HEK293 (cell line): ENCODE measurements at regions not wholly inside any gene's neighbourhood (a gene's known extent, or its start where the extent isn't known, plus 50 kb on each side); places are given as distances from the start of the nearest gene placed in this dataset.

Source experiments
- BCL11A ChIP-seq: fragments of 450-650 bp; formaldehyde crosslinking; IDR thresholded peaks from 2 replicates; pipeline ENCODE4 v1.5.1; 2016; ENCODE audit warnings: low read depth, missing biosample characterization, missing genetic modification characterization
- BCL6B ChIP-seq: fragments of 450-650 bp; formaldehyde crosslinking; IDR thresholded peaks from 2 replicates; pipeline ENCODE4 v1.5.1; 2017; ENCODE audit warnings: missing biosample characterization, missing genetic modification characterization
- GLIS1 ChIP-seq: fragments of 450-650 bp; formaldehyde crosslinking; IDR thresholded peaks from 2 replicates; pipeline ENCODE4 v1.5.1; 2016; ENCODE audit warnings: missing biosample characterization, missing genetic modification characterization
- GLIS2 ChIP-seq: fragments of 450-650 bp; formaldehyde crosslinking; IDR thresholded peaks from 2 replicates; pipeline ENCODE4 v1.5.1; 2016; ENCODE audit warnings: missing biosample characterization, missing genetic modification characterization
- KLF10 ChIP-seq: fragments of 450-650 bp; IDR thresholded peaks from 2 replicates; pipeline ENCODE4 v1.5.1; 2018; ENCODE audit warnings: missing biosample characterization, mild to moderate bottlenecking, missing genetic modification characterization
- KLF16 ChIP-seq: fragments of 450-650 bp; formaldehyde crosslinking; IDR thresholded peaks from 2 replicates; pipeline ENCODE4 v1.5.1; 2017; ENCODE audit warnings: missing biosample characterization, missing genetic modification characterization
- PRDM1 ChIP-seq: fragments of 450-650 bp; formaldehyde crosslinking; IDR thresholded peaks from 2 replicates; pipeline ENCODE4; 2016; ENCODE audit warnings: missing biosample characterization, missing genetic modification characterization
- SCRT2 ChIP-seq: fragments of 450-650 bp; formaldehyde crosslinking; IDR thresholded peaks from 2 replicates; pipeline ENCODE4 v1.5.1; 2016; ENCODE audit warnings: missing biosample characterization, missing genetic modification characterization
- SP3 ChIP-seq: fragments of 450-650 bp; formaldehyde crosslinking; IDR thresholded peaks from 2 replicates; pipeline ENCODE4 v1.5.1; 2016; ENCODE audit warnings: missing biosample characterization, missing genetic modification characterization
- TRIM28 ChIP-seq: IDR thresholded peaks from 2 replicates; pipeline ENCODE4 v1.6.1; 2011; ENCODE audit warnings: low read length, control low read depth, borderline replicate concordance
- WT1 ChIP-seq: fragments of 450-650 bp; formaldehyde crosslinking; IDR thresholded peaks from 2 replicates; pipeline ENCODE4 v1.5.1; 2016; ENCODE audit warnings: missing biosample characterization, missing genetic modification characterization
- YY1 ChIP-seq: fragments of 450-650 bp; formaldehyde crosslinking; IDR thresholded peaks from 2 replicates; pipeline ENCODE4 v1.5.1; 2018; ENCODE audit warnings: missing biosample characterization, missing genetic modification characterization
- ZBTB1 ChIP-seq: fragments of 450-650 bp; formaldehyde crosslinking; IDR thresholded peaks from 2 replicates; pipeline ENCODE4 v1.5.1; 2016; ENCODE audit warnings: missing biosample characterization, missing genetic modification characterization
- ZBTB17 ChIP-seq: fragments of 450-650 bp; formaldehyde crosslinking; IDR thresholded peaks from 2 replicates; pipeline ENCODE4 v1.5.1; 2016; ENCODE audit warnings: missing biosample characterization, missing genetic modification characterization
- ZBTB20 ChIP-seq: fragments of 450-650 bp; formaldehyde crosslinking; IDR thresholded peaks from 2 replicates; pipeline ENCODE4 v1.5.1; 2016; ENCODE audit warnings: missing biosample characterization, missing genetic modification characterization
- ZBTB8A ChIP-seq: fragments of 450-650 bp; formaldehyde crosslinking; IDR thresholded peaks from 2 replicates; pipeline ENCODE4 v1.5.1; 2016; ENCODE audit warnings: missing biosample characterization, missing genetic modification characterization
- ZIC2 ChIP-seq: fragments of 450-650 bp; formaldehyde crosslinking; IDR thresholded peaks from 2 replicates; pipeline ENCODE4 v1.5.1; 2016; ENCODE audit warnings: missing biosample characterization, missing genetic modification characterization
- ZNF132 ChIP-seq: fragments of 450-650 bp; formaldehyde crosslinking; IDR thresholded peaks from 2 replicates; pipeline ENCODE4 v1.5.1; 2017; ENCODE audit warnings: missing biosample characterization, missing genetic modification characterization, borderline replicate concordance
- ZNF19 ChIP-seq: fragments of 450-650 bp; formaldehyde crosslinking; IDR thresholded peaks from 2 replicates; pipeline ENCODE4; 2016; ENCODE audit warnings: missing biosample characterization, missing genetic modification characterization, low read depth
- ZNF214 ChIP-seq: fragments of 450-650 bp; formaldehyde crosslinking; IDR thresholded peaks from 2 replicates; pipeline ENCODE4 v1.5.1; 2017; ENCODE audit warnings: missing biosample characterization, mild to moderate bottlenecking, missing genetic modification characterization, borderline replicate concordance
- ZNF266 ChIP-seq: fragments of 450-650 bp; formaldehyde crosslinking; IDR thresholded peaks from 2 replicates; pipeline ENCODE4 v1.5.1; 2016; ENCODE audit warnings: missing biosample characterization, missing genetic modification characterization, low read depth
- ZNF292 ChIP-seq: fragments of 450-650 bp; formaldehyde crosslinking; IDR thresholded peaks from 2 replicates; pipeline ENCODE4 v1.5.1; 2016; ENCODE audit warnings: low read depth, missing biosample characterization, missing genetic modification characterization, borderline replicate concordance
- ZNF366 ChIP-seq: fragments of 450-650 bp; formaldehyde crosslinking; conservative IDR thresholded peaks from 2 replicates; pipeline ENCODE4 v1.5.1; 2016; ENCODE audit warnings: missing biosample characterization, missing genetic modification characterization
- ZNF416 ChIP-seq: fragments of 450-650 bp; formaldehyde crosslinking; IDR thresholded peaks from 2 replicates; pipeline ENCODE4 v1.5.1; 2016; ENCODE audit warnings: missing biosample characterization, missing genetic modification characterization
- ZNF488 ChIP-seq: fragments of 450-650 bp; formaldehyde crosslinking; IDR thresholded peaks from 2 replicates; pipeline ENCODE4 v1.5.1; 2016; ENCODE audit warnings: missing biosample characterization, missing genetic modification characterization
- ZNF513 ChIP-seq: fragments of 450-650 bp; IDR thresholded peaks from 2 replicates; pipeline ENCODE4 v1.5.1; 2018; ENCODE audit warnings: missing biosample characterization, missing genetic modification characterization
- ZNF548 ChIP-seq: fragments of 450-650 bp; formaldehyde crosslinking; IDR thresholded peaks from 2 replicates; pipeline ENCODE4 v1.5.1; 2016; ENCODE audit warnings: missing biosample characterization, missing genetic modification characterization
- ZNF560 ChIP-seq: fragments of 450-650 bp; formaldehyde crosslinking; IDR thresholded peaks from 2 replicates; pipeline ENCODE4 v1.5.1; 2017; ENCODE audit warnings: missing biosample characterization, missing genetic modification characterization, borderline replicate concordance
- ZNF596 ChIP-seq: fragments of 450-650 bp; IDR thresholded peaks from 2 replicates; pipeline ENCODE4 v1.5.0; 2018; ENCODE audit warnings: missing biosample characterization, mild to moderate bottlenecking, missing genetic modification characterization, moderate library complexity
- ZNF658 ChIP-seq: fragments of 450-650 bp; formaldehyde crosslinking; IDR thresholded peaks from 2 replicates; pipeline ENCODE4; 2016; ENCODE audit warnings: missing biosample characterization, missing genetic modification characterization
- ZNF704 ChIP-seq: fragments of 450-650 bp; formaldehyde crosslinking; IDR thresholded peaks from 2 replicates; pipeline ENCODE4 v1.5.1; 2016; ENCODE audit warnings: missing biosample characterization, missing genetic modification characterization
- ZNF76 ChIP-seq: fragments of 450-650 bp; formaldehyde crosslinking; IDR thresholded peaks from 2 replicates; pipeline ENCODE4; 2016; ENCODE audit warnings: low read depth, missing biosample characterization, missing genetic modification characterization, borderline replicate concordance
- ZNF776 ChIP-seq: fragments of 450-650 bp; formaldehyde crosslinking; IDR thresholded peaks from 2 replicates; pipeline ENCODE4 v1.5.0; 2017; ENCODE audit warnings: missing biosample characterization, missing genetic modification characterization, borderline replicate concordance
- TF ChIP-seq, protein P1 (sequence below): fragments of 450-650 bp; formaldehyde crosslinking; IDR thresholded peaks from 2 replicates; pipeline ENCODE4 v1.5.1; 2017; ENCODE audit warnings: missing biosample characterization, missing genetic modification characterization
- TF ChIP-seq, protein P2 (sequence below): fragments of 450-650 bp; formaldehyde crosslinking; IDR thresholded peaks from 2 replicates; pipeline ENCODE4 v1.5.1; 2016; ENCODE audit warnings: missing biosample characterization, missing genetic modification characterization

DNA sequence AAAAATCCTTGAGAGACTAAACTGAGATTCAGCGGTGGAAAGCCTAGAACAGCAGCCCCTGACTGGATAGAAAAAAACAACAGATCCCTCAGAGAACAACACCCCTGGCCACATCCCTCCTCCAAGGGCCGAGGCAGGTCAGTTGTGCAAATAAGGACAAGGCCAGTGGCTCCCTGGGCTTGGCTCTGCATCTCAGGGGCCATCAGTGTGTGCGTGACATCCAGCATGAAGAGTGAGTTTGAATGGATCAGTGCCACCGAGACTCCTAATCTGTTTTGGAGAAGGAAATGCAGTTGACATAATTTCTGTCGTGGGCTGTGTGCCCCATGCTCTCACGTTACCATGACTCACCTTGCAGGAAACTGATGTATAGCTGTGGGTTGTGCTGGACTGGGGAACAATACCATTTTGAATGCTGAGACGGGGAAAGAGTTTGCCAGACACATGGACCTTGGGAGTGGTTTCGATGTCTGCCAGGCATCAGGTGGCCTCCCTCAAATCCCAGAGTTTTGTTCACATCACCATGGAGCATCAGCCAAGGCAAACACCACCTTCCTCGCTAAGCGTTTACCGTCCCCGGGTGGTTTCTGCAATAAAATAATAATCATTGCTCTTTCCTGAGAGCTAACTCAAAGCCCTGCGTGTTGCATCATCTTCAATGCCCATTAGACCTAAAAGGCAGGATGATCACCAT lies 153.2 kb upstream of the FZD8 start (continued):
- TF ChIP-seq ZNF704 (no peak), ZNF776 (tag by site-specific recombination) (no peak), ZBTB17 (tag by site-specific recombination) (peak; percentile 70; the same call in 1 of the 2 replicates), ZNF548 (tag by site-specific recombination) (no peak), ZNF596 (no peak), KLF10 (tag by site-specific recombination) (no peak), ZNF513 (tag by site-specific recombination) (0 out of 2 replicates have a peak, but pooled peaks have one; percentile 36), ZBTB20 (peak; percentile 41; the same call in 1 of the 2 replicates), BCL11A (tag by site-specific recombination) (no peak), GLIS1 (tag by site-specific recombination) (peak; percentile 67), ZNF560 (no peak), ZBTB8A (tag by site-specific recombination) (no peak), ZNF658 (no peak), GLIS2 (no peak), SP3 (tag by site-specific recombination) (no peak), BCL6B (no peak), PRDM1 (tag by site-specific recombination) (no peak), YY1 (no peak), WT1 (tag by site-specific recombination) (no peak), ZBTB1 (no peak), ZNF366 (tag by site-specific recombination) (peak; percentile 49; the same call in 1 of the 2 replicates), ZNF266 (tag by site-specific recombination) (no peak), ZIC2 (tag by site-specific recombination) (no peak), ZNF488 (tag by site-specific recombination) (no peak), ZNF416 (no peak), ZNF19 (tag by site-specific recombination) (no peak), ZNF214 (no peak), ZNF292 (tag by site-specific recombination) (no peak), SCRT2 (tag by site-specific recombination) (peak; percentile 68), ZNF132 (no peak), ZNF76 (tag by site-specific recombination) (no peak), TRIM28 (no peak), KLF16 (no peak)
- TF ChIP-seq, protein P1, sequence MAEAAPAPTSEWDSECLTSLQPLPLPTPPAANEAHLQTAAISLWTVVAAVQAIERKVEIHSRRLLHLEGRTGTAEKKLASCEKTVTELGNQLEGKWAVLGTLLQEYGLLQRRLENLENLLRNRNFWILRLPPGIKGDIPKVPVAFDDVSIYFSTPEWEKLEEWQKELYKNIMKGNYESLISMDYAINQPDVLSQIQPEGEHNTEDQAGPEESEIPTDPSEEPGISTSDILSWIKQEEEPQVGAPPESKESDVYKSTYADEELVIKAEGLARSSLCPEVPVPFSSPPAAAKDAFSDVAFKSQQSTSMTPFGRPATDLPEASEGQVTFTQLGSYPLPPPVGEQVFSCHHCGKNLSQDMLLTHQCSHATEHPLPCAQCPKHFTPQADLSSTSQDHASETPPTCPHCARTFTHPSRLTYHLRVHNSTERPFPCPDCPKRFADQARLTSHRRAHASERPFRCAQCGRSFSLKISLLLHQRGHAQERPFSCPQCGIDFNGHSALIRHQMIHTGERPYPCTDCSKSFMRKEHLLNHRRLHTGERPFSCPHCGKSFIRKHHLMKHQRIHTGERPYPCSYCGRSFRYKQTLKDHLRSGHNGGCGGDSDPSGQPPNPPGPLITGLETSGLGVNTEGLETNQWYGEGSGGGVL = peak; percentile 35; the same call in 1 of the 2 replicates
- TF ChIP-seq, protein P2, sequence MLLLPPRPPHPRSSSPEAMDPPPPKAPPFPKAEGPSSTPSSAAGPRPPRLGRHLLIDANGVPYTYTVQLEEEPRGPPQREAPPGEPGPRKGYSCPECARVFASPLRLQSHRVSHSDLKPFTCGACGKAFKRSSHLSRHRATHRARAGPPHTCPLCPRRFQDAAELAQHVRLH (tag by site-specific recombination) = 0 out of 2 replicates have a peak, but pooled peaks have one; percentile 13
